ENCODE measurements at regions not wholly inside any gene's neighbourhood (a gene's known extent, or its start where the extent isn't known, plus 50 kb on each side); places are given as distances from the start of the nearest gene placed in this dataset.
A peak's percentile ranks its signal among the peaks of the same experiment; 100 is the strongest.
"Not testable (repeated sequence)": the region's sequence is repeated elsewhere in the genome, so short reads cannot be mapped to it uniquely, and the experiment has no call there.

- no peak for DNase-seq
Observed at GRCh38 chr7:17559388-17559787, 260.9 kb downstream of the AHR start.

DNA sequence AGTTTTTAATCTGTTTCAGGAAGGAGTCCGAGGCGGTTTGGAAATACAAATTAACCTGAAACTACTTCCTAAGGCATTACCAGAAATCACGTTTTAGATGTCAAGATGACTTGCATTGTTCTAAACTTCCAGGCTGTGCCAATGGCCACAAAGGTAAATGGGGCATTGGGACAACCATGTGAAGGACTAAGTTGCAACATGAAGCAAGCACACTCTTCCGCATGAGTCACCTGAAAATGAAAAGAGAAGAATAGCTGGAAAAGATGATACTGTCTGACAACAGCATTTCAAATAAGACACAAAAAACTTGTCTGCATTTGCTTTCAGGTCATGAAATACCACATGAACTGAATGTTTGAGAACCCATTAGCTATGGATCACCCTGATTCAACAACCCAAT is 262.1 kb downstream of the AHR start:
- DNase-seq: no peak

DNA sequence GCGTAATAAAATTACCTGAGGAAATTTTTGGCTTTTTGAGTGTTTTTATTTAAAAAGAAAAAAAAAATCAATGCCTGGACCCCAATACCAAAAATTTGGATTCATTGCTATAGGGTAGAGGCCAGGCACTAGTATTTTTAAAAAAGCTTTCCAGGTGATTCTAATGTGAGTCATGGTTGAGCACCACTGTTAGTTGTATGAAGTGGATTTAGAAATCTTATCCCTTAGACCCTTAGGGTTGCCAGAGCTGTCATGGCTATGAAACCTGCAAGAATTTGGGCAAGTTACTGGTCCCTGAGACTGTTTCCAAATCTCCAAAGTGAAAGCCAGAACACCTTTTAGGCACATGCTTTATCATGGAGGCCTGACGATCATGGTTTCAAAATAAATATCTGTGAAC is 262.5 kb downstream of the AHR start:
- no peak for DNase-seq

DNA sequence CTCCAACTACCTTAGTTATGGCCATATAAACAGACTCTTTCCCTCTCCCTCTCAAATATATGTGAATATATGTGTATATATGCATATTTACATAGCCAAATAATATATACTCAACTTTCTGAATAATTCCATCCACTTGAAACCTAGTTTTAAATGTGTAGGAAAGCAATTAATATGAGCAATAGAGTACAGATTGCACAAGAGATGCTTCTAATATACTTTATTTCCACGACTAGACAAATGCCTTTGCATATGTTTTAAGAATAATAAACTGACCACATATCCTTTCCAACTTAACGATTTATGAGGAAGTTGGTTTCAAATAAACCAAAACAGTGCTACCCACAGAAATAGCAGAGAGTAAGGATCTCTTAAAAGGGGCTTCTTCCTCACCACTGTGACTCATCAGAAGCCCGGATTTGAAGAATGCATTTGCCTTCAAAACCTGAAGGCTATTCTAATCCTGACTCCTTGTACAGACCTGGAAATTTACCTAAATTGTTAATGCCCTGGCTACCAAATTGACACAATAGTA is 266.3 kb downstream of the AHR start:
- DNase-seq: peak; percentile 55

GRCh38 chr7:17580141-17580540 is 281.7 kb downstream of the AHR start:
- DNase-seq: no peak

DNA sequence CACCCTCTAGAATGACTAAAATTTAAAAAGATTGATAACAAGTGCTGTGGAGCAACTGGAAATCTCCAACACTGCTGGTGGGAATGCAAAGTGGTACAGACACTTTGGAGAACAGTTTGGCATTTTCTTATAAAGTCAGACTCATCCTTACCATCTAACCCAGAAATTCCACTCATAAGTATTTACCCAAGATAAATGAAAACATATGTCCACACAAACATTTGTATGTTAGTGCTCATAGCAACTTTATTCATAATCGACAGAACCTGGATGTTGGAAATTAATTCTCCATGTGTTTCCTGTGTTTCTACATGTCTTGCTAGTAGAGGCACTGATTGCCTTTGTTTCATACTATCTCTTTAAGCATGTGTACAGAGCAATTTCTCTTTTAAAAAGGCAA is 282.4 kb downstream of the AHR start:
- DNase-seq: no peak

DNA sequence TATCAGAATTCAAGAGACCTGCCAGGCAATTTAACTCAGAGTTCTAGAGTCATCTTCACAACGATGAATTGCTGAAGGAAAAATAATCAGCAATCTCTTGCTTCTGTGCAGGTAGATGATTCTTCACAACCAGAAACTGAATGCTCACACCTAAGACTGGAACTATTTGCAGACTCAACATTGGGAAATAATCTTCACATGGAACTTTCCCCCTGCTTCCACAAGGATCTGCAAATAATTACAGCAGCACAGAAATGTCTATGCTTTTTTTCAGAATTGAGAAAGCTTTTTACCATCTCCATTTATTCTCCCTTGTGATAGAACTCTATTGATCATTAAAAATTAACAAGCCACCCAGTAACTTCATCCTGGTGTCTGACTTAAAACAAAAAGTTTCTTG is 282.8 kb downstream of the AHR start:
- no peak for DNase-seq

GRCh38 chr7:17582696-17583095 is 284.2 kb downstream of the AHR start:
- DNase-seq: not testable (repeated sequence)

DNA sequence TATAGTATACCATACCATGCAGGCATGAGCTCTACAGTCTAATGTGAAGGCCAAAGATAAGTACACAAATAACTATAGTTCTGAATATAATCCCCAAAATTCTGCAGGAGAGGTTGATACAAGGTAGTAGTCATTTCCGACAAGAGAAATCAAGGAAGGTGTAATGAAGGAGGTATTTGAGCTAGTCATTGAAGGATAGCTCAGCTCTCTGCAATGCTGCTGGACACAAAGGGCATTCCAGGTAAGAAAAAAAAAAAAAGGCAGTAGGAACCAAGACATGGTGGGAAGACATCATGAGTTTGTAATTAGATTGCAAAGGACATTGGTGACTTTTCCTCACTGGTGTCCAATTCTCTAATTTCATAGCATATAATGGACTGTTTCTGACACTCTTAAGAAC is 285.3 kb downstream of the AHR start:
- DNase-seq: no peak

DNA sequence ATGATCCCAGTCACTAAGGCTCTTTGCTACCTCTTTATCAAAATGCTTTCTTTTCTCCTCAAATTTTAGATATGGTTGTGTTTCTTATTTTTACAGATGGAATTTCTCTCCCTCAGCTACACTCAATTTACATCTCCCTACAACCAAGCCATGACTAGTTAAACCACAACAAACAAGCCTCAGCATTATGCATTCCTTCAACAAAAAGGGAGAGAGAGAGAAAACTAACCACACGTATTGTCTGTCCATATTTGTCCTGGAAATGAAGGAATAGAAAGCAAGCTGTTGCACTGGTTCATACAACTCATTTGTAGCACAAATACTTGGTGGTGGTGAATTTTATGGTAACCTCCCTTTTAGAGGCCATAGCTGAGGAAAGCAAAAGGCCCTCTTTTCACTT is 286.4 kb downstream of the AHR start:
- no peak for DNase-seq

DNA sequence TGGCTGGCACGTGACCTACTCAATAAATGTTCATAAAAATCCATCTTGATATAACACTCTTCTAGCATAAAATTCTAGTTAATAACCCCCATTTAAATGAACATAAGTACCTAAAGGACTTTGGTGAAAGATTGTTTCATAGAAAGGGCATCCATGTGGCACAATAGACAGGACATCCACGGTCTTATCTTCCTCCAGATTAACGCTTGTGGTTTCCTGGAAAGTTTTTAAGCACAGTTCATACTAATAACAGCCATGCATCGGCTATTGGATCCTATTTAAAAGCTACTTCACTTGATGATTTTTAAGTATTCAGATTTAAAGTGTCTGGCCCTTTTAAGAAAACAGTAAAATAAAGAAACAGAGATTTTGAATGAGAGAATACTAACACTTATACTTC is 288.3 kb downstream of the AHR start:
- DNase-seq: no peak

- DNase-seq: no peak
Observed at GRCh38 chr7:17588730-17589129, 290.3 kb downstream of the AHR start.

DNA sequence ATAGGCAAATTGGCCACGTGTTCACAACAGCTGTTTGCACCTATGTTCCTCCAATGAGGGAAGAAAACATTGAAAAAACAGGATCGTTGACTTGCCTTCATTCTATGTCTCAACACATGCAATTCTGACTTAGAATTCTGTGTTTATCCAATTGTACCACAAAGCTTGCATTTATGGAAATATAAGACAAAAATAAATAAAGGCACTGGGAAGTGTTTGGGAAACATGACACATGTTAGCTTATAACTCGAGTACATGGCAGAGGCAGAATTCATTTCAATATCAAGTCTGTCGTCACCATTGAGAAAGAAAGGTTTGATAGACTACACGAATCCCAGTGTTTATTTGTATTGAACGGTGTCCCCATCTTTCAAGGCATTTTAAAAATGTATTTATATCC is 291.2 kb downstream of the AHR start:
- no peak for DNase-seq

GRCh38 chr7:17590221-17590620 is 291.8 kb downstream of the AHR start:
- no peak for DNase-seq

DNA sequence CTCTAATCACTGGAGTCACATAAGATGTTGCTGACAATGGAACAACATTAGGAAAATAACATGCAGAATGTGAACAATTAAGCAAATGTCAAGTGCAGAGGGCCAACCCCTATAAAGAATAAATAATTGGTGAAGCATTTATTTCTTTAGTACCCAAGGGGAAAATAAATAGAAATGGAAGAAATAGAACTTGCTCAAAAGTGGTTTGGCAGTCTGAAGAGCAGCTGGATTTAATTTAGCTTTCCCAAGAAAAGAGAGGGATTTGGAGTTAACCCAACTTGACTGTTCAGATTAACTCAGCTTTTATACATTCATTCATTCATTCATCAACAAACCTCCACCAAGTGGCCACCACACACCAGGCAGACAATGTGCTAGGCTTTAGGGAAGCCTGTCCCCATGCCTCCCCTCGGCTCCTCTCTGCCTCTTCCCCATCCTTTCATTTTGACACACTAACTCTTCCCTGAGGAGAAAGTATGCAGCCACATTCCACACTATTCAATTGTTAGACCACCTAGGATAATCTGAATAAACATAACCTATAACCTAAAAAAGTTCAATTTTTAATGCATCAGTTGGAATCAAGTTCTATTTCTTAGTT is 295.5 kb downstream of the AHR start:
- DNase-seq: no peak

- DNase-seq: no peak
Observed at GRCh38 chr7:17595546-17595945, 297.1 kb downstream of the AHR start.

GRCh38 chr7:17598305-17598704 is 299.9 kb downstream of the AHR start:
- no peak for DNase-seq

GRCh38 chr7:17598846-17599245 is 300.4 kb downstream of the AHR start:
- DNase-seq: no peak

GRCh38 chr7:17599733-17600339 is 301.4 kb downstream of the AHR start:
- no peak for DNase-seq

DNA sequence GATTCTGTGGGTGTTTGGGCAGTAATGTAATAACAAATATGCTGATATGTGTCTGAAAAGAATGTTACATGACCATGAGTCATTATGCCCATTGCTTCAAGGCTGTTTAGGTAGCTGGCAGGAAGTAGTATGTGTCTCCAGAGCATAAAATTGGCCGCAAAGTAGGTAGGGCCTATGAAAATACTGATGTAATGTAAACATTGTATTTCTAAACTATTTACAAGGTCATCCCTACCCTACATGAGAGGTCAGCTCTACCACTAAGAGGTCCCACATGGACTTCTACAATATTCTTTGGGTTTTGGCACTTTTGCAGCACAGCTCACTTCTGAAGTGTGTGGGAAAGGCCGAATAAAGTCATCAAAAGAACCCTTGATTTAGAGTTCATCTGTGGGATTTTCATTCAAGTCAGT is 301.9 kb downstream of the AHR start:
- no peak for DNase-seq

DNA sequence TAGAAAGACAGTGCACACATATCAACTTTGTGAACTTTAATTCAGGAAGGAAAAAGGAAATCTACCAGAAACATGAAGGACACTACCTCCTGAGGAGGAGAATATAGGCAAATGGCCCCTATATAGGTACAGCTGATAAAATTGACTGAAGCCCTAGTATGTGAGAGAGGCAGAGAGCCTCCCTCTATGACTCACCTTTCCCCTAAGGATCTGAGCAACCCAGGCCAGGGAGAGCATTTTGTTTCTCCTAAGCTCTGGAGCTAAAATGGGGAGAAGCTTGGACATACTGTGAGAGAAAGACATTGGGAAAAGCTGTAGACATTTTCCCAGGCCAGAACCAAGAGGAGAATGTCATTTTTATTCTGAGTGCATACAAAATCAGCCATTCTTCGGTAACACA is 303.5 kb downstream of the AHR start:
- DNase-seq: no peak

DNA sequence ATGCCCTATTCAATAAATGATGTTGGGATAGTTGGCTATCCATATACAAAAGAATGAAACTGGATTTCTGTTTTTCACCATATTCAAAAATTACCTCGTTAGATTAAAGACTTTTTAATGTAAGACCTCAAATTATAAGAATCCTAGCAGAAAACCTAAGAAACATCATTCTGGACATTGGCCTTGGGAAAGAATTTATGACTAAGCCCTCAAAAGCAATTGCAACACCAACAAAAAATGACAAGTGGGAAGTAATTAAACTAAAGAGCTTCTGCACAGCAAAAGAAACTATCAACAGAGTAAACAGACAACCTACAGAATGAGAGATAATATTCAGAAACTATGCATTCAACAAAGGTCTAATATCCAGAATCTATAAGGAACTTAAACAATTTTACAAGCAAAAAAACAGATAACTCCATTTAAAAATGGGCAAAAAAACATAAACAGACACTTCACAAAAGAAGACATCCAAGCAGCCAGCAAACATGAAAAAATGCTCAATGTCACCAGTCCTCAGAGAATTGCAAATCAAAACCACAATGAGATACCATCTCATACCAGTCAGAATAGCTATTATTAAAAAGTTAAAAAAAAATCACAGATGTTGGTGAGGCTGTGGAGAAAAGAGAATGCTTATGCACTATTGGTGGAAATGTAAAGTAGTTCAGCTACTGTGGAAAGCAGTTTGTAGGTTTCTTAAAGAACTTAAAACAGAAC is 309.8 kb downstream of the AHR start:
- no peak for DNase-seq

GRCh38 chr7:17611611-17612010 is 313.2 kb downstream of the AHR start:
- no peak for DNase-seq

DNA sequence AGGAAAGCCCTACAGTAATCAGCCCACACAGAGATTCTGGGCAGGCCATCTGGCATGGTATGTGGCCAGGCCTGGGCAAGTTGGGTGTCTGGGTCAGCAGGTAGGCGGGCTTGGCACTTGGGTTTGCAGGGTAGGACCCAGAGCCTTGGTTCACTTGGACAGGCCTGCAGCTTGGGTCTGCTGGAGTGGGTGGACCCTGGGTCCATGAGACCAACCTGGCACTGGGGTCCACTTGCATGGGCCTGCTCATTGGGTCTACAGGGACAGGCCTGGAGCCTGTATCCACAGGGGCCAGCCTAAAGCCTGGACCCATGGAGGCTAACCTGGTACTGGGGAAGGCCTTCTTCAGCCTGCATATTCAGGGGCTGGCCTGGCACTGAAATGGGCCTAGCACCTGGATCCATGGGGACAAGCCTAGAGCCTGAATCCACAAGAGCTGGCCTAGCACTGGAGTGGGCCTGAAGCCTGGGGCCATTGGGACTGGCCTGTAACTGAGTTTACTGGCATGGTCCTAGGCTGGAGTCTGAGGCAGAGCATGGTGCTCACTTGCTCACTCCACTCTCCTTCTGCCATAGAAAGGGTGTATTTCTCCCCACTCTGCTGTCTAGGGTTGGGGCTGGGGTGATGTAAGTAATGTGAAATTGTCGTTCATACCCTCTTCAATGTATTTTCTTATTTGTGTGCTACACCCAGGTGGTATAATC is 315.0 kb downstream of the AHR start:
- DNase-seq: no peak
